ENCODE measurements at regions not wholly inside any gene's neighbourhood (a gene's known extent, or its start where the extent isn't known, plus 50 kb on each side); places are given as distances from the start of the nearest gene placed in this dataset.
"Not testable (repeated sequence)": the region's sequence is repeated elsewhere in the genome, so short reads cannot be mapped to it uniquely, and the experiment has no call there.

DNA sequence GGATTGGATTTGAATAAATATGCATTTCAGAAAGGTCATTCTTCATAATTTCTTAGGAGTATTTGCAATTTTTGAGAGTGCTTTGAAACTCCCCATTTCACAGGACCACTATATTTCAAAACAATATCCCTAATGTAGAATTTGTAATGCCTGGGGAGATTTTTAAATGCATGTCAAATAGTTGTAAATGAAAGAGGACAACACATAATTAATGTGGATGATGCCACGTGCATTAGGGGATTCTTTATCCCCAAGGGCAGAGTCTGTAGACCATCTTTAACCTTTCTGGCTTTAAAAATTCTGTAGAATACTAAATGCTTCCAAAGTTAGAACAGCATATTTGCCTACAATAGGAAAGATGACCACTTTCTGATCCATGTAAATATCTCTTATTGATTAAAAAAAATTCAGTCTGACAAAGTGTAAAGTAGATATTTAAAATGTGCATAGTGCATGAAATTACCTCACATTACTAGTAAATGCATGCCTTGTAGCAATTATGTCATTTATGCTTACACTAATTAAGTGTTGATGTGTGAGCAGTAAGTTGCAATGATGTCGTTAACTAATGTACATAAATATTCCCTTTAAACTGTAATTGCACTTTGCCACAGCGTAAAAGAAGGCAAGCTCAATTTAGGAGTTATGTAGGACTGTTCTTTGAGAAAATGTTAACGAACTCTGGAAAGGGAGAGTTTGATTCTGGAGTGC is 416.1 kb downstream of the PSAT1 start:
- H3K9me3 ChIP-seq (ENCODE audit: low read depth): no peaks in the 10 kb centered on the region
- H3K4me1 ChIP-seq (ENCODE audit: low read depth): no peaks in the 10 kb centered on the region
- H3K36me3 ChIP-seq: no peaks in the 10 kb centered on the region
- no peak overlapping the region for H3K27ac ChIP-seq
- DNase-seq (ENCODE audit: low read depth in 1 of 2, low spot score in 1 of 2): no peak
- no peak overlapping the region for H3K4me3 ChIP-seq
- TF ChIP-seq, protein P1, sequence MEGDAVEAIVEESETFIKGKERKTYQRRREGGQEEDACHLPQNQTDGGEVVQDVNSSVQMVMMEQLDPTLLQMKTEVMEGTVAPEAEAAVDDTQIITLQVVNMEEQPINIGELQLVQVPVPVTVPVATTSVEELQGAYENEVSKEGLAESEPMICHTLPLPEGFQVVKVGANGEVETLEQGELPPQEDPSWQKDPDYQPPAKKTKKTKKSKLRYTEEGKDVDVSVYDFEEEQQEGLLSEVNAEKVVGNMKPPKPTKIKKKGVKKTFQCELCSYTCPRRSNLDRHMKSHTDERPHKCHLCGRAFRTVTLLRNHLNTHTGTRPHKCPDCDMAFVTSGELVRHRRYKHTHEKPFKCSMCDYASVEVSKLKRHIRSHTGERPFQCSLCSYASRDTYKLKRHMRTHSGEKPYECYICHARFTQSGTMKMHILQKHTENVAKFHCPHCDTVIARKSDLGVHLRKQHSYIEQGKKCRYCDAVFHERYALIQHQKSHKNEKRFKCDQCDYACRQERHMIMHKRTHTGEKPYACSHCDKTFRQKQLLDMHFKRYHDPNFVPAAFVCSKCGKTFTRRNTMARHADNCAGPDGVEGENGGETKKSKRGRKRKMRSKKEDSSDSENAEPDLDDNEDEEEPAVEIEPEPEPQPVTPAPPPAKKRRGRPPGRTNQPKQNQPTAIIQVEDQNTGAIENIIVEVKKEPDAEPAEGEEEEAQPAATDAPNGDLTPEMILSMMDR (IDR thresholded peaks at IDR 0.05; ENCODE audit: low read depth, low read length): no peak
- no peaks in the 10 kb centered on the region for H3K27me3 ChIP-seq

DNA sequence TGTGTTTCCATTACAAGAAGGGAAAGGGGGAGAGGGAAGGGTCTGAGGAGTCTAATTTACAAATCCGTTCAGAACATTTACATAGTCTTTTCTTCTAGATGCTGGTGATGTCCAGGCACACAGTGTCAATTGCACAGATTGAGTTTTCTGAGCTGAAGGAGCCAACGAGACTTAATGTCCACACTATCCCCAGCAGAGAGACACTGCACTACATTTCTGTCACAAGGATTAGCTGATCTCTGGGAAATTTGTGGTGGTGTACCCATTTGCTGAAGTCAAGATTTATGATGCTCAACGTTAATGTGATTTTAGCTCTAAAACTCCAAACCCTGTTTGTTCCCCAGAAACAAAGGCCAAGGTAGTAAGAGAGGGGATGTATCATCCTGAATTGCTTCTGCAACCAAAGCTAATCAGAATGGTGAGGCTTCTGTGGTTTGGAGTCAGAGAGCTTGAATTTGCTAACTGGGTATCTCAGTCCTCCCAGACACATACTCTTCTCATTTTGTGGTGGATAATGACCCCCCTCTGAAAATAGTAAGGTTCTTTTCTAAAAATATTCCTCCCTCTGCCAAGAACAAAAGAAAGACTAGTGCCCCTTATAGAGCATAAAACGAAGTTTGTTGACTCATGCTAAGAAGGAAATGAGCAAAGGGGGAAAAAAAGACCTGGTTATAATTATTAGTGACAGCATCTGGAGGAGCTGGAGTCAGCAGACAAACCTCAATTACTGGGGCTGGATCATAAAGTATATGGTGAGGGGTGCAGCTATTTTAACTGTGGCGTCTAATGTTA is 416.9 kb downstream of the PSAT1 start:
- DNase-seq (ENCODE audit: low read depth in 1 of 2, low spot score in 1 of 2): no peak
- H3K9me3 ChIP-seq (ENCODE audit: low read depth): no peaks in the 10 kb centered on the region

DNA sequence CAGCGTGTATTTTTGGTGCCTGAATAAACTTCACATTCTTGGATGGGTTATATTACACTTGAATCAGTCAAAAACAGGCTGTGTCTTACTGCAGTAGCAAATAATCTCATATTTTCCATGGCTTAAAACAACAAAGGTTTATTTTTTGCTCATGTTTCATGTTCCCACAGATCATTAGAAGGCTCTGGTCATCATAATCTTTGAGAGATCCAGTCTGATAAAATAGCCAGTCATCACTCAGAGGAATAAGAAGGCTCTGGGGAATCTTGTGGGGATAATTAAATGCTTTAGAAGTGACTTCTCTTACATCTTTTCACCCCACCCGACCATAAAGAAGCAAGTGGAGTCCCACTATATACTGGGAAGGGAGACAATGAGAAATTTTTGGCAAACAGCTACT is 417.7 kb downstream of the PSAT1 start:
- no peaks in the 10 kb centered on the region for H3K4me1 ChIP-seq (ENCODE audit: low read depth)
- no peak overlapping the region for H3K27ac ChIP-seq
- H3K9me3 ChIP-seq (ENCODE audit: low read depth): no peaks in the 10 kb centered on the region
- H3K27me3 ChIP-seq: no peaks in the 10 kb centered on the region
- no peaks in the 10 kb centered on the region for H3K36me3 ChIP-seq
- DNase-seq (ENCODE audit: low read depth in 1 of 2, low spot score in 1 of 2): no peak
- TF ChIP-seq, protein P1 (IDR thresholded peaks at IDR 0.05; ENCODE audit: low read depth, low read length): no peak
- H3K4me3 ChIP-seq: no peak overlapping the region

More for the DNA sequence above, 416.9 kb downstream of the PSAT1 start:
- no peaks in the 10 kb centered on the region for H3K36me3 ChIP-seq
- H3K4me1 ChIP-seq (ENCODE audit: low read depth): no peaks in the 10 kb centered on the region
- TF ChIP-seq, protein P1 (IDR thresholded peaks at IDR 0.05; ENCODE audit: low read depth, low read length): no peak
- no peaks in the 10 kb centered on the region for H3K27me3 ChIP-seq
- no peak overlapping the region for H3K4me3 ChIP-seq
- H3K27ac ChIP-seq: no peak overlapping the region

DNA sequence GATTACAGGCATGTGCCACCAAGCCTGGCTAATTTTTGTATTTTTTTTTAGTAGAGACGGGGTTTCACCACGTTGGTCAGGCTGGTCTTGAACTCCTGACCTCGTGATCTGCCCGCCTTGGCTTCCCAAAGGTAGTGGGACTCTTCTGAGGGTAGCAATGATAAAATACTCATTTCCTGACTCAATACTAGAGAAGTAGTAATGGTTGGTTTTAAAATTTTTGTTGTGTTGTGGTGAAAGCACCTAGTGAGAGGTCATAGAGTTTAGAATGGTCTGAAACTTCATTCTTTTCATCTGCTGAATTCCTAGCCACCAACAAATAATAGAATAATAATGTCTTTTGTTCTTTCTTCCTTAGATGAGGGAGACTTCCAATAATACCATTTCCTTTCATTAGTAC is 422.1 kb downstream of the PSAT1 start:
- H3K36me3 ChIP-seq; H3K4me1 ChIP-seq (ENCODE audit: low read depth); H3K27me3 ChIP-seq; DNase-seq (ENCODE audit: low read depth in 1 of 2, low spot score in 1 of 2); H3K9me3 ChIP-seq (ENCODE audit: low read depth); H3K27ac ChIP-seq; H3K4me3 ChIP-seq: not testable (repeated sequence)

DNA sequence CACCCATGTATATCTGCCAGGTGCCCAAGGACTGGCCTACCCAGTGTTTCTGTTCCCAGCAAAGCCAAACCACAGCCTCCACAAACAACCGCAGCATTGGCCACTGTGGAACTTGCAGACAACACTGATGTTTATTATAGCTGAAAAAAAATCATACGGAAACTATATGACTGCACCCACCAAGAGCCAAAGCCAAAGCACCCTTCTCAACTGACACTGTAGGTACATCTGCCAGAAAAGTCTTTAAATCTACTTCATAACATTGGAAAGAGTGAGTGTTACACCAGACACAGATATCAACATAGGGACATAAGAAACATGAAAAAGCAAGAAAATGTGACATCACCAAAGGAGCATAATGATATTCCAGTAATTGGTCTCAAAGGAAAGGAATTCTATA is 428.0 kb downstream of the PSAT1 start:
- H3K4me1 ChIP-seq (ENCODE audit: low read depth): no peaks in the 10 kb centered on the region
- no peak for DNase-seq (ENCODE audit: low read depth in 1 of 2, low spot score in 1 of 2)
- H3K27me3 ChIP-seq: no peaks in the 10 kb centered on the region
- H3K27ac ChIP-seq: no peak overlapping the region
- no peaks in the 10 kb centered on the region for H3K9me3 ChIP-seq (ENCODE audit: low read depth)
- no peaks in the 10 kb centered on the region for H3K36me3 ChIP-seq
- TF ChIP-seq, protein P1 (IDR thresholded peaks at IDR 0.05; ENCODE audit: low read depth, low read length): no peak
- H3K4me3 ChIP-seq: no peak overlapping the region

DNA sequence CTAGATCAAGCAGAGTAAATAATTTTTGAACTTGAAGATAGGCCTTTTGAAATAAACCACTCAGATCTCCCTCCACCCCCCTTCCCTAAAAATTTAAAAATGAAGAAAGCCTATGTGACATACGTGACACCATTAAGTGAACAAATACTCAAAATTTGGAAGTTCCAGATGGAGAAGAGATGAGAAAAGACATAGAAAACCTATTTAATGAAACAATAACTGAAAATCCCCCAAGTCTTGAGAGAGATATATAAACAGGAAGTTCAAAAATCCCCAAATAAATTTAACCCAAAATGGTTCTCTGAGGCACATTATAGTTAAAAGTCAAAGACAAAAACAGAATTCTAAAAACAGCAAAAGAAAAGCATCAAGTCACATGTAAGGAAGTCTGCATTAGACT is 428.6 kb downstream of the PSAT1 start:
- TF ChIP-seq, protein P1 (IDR thresholded peaks at IDR 0.05; ENCODE audit: low read depth, low read length): no peak
- Histone ChIP-seq H3K27ac (no peak overlapping the region), H3K4me3 (no peak overlapping the region), H3K27me3 (no peaks in the 10 kb centered on the region), H3K4me1 (ENCODE audit: low read depth) (no peaks in the 10 kb centered on the region), H3K36me3 (no peaks in the 10 kb centered on the region), H3K9me3 (ENCODE audit: low read depth) (no peaks in the 10 kb centered on the region)
- no peak for DNase-seq (ENCODE audit: low read depth in 1 of 2, low spot score in 1 of 2)
